ENCODE measurements at regions not wholly inside any gene's neighbourhood (a gene's known extent, or its start where the extent isn't known, plus 50 kb on each side); places are given as distances from the start of the nearest gene placed in this dataset.

DNA sequence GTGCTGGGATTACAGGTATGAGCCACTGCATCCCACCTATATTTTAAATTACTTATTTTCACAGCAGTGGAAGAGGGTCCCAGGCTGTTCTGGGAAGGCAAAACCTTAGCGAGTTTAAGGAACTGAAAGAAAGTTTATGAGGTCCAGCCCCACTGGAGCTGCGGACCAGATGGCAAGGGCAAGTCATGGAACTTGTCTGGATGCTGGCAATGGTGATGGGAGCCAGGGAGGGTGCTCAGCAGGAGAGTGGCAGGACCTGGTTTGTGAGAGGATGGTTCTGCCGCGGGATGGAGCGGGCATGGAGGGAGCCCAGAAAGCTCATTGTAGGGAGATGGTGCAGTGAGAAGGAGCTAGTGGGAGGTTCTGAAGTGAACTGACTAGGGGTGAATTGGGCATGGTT is 50.6 kb upstream of the SLC45A1 start:
- DNase-seq (ENCODE audit: low read depth in 2 of 2): no peak

DNA sequence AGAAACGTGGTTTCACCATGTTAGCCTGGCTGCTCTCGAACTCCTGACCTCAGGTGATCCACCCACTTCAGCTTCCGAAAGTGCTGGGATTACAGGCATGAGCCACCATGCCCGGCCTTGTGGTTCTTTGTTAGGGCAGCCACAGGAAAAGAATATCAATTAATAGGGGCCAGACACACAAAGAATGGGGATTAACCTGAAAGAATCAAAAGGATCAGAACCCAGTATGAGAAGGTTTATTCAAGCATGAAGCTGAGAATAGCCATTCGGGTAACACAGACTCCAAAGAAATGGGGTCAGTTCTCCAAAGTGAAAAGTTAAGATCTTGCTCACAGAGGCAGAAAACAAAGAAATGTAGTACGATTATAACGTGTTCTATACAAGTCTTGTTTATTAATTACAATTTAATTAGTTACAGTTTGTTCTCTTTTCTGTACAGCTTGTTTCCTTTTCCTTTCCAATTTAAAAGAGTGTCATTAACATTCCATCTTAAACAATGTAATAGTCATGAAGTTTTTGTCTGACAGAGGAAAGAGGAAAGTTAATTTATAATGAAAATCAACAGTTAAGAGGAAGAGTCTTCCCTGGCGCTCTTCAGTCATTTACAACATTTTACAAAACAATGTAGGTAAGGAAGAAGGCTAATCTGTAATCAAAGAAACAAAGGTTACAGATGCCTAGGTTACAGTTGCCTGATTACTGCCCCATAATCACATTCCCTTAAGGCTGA is 51.3 kb upstream of the SLC45A1 start:
- DNase-seq (ENCODE audit: low read depth in 2 of 2): no peak

DNA sequence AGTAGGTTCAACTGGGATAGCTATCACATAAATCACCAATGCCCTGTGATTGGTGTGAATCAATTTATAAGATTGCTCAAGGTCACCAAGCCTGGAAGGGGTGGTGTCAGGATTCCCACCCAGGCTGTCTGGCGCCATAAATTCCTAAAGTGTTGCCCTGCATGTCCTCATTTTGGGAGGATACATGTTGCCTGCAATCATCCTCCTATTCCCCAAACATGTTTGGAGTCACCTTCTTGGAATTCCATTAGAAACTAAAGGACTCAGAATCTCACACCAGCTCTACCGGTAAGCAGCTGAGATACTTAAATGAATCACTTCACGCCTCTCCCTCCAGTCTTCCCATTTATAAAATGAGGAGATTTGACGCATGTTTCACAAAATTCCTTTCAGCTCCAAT is 54.1 kb upstream of the SLC45A1 start:
- no peak for DNase-seq (ENCODE audit: low read depth in 2 of 2)

DNA sequence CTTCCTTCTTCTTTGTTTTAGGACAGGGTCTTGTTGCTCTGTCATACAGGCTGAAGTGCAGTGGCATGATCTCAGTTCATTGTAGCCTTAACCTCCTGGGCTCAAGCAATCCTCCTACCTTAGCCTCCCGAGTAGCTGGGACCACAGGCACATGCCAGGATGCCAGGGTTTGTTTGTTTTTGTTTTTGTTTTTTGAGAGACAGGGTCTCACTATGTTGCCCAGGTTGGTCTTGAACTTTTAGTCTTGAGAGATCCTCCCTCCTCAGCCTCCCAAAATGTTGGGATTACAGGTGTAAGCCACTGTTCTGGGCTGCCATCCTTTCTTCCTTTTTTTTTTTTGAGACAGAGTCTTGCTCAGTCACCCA is 56.5 kb upstream of the SLC45A1 start:
- DNase-seq (ENCODE audit: low read depth in 2 of 2): no peak

DNA sequence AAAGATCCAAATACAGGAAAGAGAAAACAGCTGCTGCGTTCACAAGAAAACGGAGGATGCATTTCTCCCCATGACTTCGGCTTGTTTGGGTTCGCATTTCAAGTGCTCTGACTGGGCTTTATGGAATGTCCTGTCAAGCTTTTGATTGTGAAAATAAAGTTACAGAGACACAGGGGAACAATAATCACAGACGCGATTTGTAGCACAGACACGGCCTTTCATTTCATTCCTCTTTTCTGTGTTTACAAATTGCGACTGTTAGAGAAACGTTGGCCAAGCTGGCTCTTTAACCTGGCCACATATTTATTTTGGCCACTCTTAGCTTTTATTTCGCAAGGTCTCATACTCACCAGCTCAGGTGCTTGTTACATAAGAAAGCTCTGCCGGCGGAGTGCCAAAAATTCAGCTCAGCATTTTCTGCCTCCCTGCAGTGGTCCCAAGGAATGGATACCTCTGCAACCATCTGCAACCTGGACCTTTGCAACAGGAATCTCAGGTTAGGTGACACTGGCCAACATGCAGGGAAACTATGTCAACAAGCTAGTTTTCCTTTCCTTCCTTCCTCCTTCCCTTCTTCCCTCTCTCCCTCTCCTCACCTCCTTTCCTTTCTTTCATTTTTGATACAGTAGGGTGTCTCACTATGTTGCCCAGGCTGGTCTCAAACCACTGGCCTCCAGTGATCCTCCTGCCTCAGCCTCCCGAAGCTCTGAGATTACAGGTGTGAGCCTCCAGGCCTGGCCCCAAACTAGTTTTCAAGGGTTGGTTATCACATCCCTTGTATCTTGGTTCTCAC is 58.2 kb upstream of the SLC45A1 start:
- DNase-seq (ENCODE audit: low read depth in 2 of 2): no peak

DNA sequence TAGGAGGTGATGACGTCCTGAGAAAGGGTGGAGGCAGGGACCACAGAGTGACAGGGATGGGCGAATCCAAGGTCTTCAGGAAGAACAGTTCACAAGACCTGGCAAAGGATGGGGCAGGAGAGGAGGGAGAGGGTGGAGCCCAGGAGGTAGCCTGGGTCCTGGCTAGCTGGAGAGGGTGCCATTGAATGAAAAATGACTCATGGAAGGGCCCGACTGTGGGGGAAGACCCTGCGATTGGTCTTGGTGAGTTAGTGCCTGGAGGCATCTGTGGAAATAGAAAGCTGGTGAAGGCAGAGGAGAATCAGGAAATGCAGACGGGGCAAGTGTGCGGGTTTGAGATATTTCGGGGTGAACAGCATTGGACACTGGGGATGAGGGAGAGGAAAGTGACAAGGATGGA is 60.3 kb upstream of the SLC45A1 start:
- DNase-seq (ENCODE audit: low read depth in 2 of 2): no peak

DNA sequence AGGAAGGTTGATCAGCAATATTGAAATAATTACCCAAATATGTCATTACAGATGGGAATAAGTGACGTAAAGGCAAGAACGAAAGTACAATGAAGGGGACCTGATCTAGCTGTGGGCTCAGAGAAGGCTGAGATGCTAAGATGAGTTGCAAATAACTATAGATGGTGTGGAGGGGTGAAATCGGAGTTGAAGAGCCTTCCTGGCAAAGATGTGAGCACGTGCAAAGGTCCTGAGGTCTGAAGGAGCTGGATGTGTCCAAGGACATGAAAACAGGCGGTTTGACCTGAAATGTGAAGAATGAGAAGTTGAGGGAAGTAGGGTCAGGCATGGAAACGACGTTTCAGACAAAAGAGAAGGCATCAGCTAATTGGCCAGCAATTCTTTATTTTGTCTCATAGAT is 61.6 kb upstream of the SLC45A1 start:
- DNase-seq (ENCODE audit: low read depth in 2 of 2): no peak

DNA sequence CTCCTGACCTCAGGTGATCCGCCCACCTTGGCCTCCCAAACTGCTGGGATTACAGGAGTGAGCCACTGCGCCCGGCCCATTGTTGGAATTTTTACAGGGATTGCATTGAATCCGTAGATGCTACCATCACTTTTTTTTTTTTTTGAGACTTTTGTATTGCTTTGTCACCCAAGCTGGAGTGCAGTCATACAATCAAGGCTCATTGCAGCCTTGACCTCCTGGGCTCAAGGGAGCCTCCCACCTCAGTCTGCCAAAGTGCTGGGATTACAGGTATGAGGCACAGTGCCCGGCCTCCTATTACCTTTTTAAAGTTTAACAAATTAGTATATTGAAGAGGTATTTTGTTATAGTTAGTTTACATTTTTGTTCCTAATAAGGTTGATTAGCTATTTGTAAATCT is 62.2 kb upstream of the SLC45A1 start:
- no peak for DNase-seq (ENCODE audit: low read depth in 2 of 2)

DNA sequence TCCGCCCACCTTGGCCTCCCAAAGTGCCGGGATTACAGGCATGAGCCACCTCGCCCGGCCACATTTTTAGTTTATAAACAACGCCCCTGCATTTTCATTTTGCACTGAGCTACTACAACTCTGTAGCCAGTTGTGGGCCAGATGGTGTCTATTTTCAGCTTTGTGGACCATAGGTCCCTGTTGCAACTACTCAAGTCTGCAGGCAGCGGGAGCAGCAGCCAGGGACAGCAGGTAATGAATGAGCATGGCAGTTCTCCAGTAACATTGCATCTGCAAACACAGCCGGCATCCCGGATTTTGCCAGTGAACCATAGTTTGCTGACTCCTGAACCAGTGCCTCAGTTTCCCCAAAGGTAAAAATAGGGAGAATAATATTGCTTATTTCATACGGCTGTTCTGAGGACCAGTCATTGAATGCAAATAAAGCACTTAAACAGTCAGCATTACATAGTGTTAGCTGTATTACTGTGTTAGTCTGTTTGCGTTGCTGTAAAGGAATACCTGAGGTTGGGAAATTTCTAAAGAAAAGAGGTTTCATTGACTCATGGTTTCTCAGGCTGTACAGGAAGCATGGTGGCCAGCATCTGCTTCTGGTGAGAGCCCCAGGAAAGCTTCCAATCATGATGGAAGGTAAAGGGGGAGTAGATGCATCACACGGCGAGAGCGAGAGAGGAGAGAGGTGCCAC is 65.5 kb upstream of the SLC45A1 start:
- DNase-seq (ENCODE audit: low read depth in 2 of 2): no peak

DNA sequence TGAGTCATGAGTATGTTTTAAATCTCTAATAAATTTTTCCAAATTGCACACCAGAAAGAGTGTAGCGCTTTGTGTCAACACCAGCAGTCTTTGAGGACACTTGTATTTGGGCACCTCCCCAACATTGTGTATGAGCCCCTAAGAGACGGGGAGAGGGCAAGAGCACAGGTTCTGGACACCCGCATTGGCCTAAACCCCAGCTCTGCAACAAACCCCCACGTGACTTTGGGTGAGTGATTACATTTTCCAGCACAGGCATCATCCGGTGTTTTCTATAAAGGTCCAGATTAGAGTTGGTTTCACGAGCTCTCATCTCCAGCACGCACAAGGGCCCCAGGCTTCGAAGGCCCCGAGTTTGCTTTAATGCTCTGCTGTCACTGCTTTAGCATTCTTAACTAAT is 66.3 kb upstream of the SLC45A1 start:
- DNase-seq (ENCODE audit: low read depth in 2 of 2): no peak

DNA sequence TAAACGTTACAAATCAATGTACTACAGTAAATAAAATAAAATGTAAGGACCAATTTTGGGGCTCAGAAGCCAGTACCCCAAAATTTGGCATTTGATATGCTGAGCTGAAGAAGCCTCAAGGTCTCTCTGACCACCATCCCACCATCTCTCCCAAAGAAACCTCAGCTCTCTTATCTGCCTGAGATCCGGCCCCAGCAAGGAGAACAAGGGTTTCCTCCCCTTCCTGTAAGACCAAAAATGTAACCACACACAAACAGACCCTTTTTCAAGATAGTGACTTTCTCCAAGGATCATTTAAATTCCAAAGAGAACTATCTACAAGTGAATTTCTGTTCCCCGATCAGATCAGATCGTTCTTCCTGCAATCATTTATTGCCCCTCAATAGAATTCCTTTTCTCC is 68.1 kb upstream of the SLC45A1 start:
- DNase-seq (ENCODE audit: low read depth in 2 of 2): no peak

DNA sequence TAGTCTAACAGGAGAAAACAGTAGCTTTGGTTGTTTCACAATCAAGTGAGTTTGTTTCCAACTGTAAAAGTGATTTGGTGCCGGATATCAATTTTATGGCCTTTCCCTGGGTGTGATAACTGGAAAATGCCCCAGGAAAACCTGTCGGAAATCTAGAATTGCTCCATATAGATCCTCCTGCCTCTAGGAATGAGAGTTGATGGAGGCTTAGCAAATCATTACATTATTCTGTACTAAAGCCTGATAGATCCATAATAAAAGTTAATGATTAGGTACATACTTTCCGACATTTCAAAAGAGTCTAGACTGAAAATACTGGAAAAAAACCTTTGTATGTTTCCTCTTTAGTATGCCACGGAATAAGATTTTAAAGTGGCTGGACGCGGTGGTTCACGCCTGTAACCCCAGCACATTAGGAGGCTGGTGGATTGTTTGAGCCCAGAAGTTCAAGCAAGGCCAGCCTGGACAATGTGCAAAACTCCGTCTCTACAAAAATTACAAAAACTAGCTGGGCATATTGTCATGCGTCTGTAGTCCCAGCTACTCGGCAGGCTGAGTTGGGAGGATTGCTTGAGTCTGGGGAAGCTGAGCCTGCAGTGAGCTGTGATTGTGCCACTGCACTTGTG is 70.0 kb upstream of the SLC45A1 start:
- no peak for DNase-seq (ENCODE audit: low read depth in 2 of 2)

DNA sequence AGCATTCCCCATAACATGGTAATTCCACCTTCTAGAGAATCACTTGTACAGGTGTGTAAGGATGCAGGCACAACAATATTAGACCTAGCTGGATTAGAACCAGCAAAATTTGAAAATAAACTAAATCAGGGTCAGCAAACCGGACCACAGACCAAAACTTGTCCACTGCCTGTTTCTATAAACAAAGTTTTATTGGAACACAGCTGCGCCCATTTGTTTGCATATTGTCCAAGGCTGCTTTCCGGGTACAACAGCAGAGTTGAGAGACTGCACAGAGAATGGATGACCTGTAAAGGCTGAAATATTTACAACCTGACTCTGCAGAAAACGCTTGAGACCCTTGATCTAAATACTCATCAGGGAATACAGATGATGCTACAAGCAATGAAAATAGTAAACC is 73.6 kb upstream of the SLC45A1 start:
- DNase-seq (ENCODE audit: low read depth in 2 of 2): no peak

DNA sequence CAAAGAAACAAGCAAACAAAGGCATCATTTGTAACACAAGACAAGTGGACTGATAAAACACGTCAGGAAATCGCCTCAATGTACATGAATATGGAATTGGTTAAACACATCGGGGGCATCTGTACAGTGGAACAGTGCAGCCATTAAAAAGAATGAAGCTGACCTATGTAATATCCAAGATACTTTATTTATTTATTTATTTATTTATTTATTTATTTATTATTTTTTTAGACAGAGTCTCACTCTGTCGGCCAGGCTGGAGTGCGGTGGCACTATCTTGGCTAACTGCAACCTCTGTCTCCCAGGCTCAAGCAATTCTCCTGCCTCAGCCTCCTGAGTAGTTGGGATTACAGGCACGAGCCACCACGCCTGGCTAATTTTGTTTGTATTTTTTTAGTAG is 75.4 kb upstream of the SLC45A1 start:
- no peak for DNase-seq (ENCODE audit: low read depth in 2 of 2)

DNA sequence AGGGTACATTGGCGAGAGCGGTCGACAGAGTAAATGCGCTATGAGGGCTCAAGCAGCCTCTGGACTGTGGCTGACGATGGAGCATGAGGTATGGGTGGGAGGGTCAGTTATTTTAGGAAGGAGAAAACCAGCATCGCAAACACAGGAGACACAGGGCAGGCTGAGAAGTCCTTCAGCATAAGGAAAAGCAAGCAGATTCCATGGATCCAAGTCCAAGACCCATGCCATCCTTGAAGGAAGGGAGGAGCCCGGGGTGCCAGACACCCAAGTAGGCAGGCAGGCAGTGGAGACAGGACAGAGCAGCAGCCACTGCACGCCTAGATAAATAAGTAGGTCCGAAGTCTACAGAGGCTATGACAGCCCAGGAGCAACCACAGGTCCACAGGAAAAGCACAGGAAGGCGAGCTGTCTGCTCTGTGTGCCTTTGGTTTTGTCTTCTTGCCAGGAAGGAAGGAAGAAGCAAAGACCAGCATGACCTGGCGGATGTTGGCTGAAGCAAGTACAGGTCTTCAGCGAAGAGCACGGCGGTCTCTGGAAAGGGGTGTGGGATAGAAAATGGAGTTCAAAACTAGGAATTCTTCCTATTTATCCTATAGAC is 76.4 kb upstream of the SLC45A1 start:
- no peak for DNase-seq (ENCODE audit: low read depth in 2 of 2)

DNA sequence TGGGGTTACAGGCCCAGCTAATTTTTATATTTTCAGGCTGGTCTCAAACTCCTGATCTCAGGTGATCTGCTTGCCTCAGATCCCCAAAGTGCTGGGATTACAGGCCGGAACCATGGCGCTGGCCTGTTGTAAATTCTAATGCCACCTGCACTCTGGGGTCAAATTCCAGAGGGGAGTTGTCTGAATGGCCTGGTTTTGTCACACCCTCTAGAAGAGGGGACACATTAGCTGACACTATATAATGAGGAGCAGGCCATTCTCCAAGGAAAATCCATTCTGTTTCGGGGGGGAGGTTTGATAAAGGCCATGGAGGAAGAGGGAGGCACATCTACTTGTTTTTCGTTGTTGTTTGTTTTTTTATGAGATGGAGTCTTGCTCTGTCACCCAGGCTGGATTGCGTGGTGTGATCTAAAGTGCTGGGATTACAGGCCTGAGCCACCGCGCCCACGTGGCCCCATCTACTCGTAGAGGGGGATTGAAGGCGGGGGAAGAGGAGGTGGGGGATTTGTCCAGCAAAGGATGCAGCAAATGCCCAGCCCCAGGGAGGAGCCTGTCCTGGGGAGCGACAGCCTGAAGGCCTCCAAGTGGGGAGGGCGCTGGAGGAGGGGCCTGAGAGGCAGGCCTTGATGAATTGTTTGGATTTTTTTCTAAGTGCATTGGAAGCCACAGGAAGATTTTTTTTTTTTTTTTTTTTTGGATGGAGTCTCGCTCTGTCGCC is 78.4 kb upstream of the SLC45A1 start:
- DNase-seq (ENCODE audit: low read depth in 2 of 2): no peak

DNA sequence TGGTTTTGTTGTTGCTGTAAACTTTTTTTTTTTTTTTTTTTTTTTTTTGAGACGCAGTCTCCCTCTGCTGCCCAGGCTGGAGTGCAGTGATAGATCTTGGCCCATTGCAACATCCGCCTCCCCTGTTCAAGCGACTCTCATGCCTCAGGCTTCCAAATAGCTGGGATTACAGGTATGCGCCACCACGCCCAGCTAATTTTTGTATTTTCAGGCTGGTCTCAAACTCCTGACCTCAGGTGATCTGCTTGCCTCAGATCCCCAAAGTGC is 78.9 kb upstream of the SLC45A1 start:
- no peak for DNase-seq (ENCODE audit: low read depth in 2 of 2)

DNA sequence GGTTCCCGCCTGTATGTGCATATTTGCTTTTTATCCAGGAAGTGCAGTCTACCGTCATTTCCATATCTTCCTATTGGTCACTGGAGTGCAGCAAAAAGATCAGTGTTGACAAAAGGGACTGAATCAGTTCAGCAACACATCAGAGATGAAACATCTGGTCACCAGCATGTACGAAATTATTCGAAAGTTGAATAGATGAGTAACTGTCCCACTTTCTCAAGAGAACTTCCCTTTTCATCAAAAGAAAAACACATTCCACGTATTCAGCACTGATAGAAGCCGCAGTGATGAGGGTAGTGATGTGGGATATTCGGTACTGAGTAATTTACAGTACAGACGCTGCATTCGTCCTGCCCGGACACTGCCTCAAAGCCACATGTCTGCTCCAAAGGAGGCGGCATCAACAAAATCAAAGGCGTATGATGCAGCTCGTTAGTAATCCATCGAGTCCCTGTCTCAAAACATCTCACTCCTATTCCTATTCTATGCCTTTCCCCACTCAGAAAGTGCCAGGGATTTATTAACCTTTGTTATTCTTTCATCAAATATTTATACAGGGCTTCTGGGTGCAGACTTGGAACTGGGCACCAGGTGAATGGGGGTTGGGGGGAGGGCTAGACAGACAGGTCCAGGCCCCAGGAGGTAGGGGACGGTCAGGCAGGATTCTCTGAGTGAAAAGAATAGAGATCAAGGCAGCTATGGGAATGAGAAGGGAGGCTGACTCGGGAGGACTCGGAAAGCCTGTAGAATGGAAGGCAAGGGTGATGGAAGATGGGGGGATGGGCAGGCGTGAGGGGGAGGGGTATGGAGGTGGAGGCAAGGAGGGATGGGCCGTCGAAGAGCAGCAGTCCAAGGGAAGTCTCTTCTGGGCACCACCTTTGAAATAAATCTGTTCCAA is 79.5 kb upstream of the SLC45A1 start:
- no peak for DNase-seq (ENCODE audit: low read depth in 2 of 2)

DNA sequence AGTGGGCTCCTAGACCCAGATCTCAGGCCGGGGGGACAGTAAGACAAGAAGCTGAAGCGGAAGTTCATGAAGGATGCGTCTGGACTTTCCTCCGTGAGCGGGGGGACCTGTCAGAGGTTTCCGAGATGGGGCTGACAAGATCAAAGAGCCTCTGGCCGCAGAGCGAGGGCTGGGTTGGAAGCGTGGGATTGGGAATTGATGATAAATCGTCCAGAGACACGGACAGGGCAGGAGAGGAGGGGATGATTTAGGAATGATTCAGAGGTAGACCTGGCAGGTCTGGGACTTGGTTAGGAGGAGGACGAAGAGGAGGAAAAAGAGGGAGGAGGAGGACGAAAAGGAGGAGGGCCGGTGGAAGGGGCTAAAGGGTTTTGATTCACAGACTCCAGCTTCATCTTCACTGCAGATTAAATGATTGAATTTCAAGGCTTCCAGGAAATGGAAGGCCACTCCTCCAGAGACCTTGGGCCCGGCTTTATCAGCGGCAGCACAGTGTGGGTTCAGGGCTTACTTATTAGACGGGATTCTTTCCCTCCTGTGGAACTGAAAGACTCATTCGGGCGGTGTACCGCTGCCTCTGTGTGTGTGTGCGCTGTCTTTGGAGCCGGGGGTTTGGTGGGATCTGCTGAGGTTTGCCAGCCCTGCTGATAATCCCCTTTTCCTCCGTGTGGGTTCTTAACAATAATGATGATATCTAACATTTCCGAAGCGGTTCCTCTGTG is 85.7 kb upstream of the SLC45A1 start:
- no peak for DNase-seq (ENCODE audit: low read depth in 2 of 2)

DNA sequence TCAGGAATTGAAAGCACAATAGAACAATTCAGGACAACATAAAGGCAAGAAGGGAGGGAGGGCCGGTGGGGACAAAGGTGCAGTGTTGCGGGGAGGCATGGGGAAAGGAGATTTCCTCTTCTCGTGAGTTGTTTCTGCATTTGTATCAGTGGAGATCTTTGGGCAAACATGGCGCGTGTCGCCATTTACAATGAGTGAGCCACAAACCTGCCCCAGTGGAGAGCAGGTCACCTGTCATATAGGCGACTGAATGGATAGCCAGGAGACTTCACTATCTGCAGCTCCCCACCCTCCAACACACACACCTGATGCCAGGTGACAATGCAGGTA is 87.7 kb upstream of the SLC45A1 start:
- DNase-seq (ENCODE audit: low read depth in 2 of 2): no peak
